ENCODE measurements at regions not wholly inside any gene's neighbourhood (a gene's known extent, or its start where the extent isn't known, plus 50 kb on each side); places are given as distances from the start of the nearest gene placed in this dataset.

- TF ChIP-seq CTCF (IDR thresholded peaks at IDR 0.05) (no peak), POLR2A (IDR thresholded peaks at IDR 0.05) (no peak)
Measured at GRCh38 chr13:57824121-57824520, 192.6 kb downstream of the PCDH17 start.

Measured in prostate gland (tissue), 2 donors.